ENCODE measurements at regions not wholly inside any gene's neighbourhood (a gene's known extent, or its start where the extent isn't known, plus 50 kb on each side); places are given as distances from the start of the nearest gene placed in this dataset.

GRCh38 chrX:124836786-124837185 is 482.9 kb upstream of the TEX13C start:
- Histone ChIP-seq H3K27ac (ENCODE audit: low read length) (no peak overlapping the region), H3F3A (ENCODE audit: low read length, unreplicated experiment) (no peaks in the 10 kb centered on the region), H3K79me2 (ENCODE audit: low read length) (no peaks in the 10 kb centered on the region), H3K9ac (ENCODE audit: low read length) (no peak overlapping the region), H3K4me1 (ENCODE audit: insufficient read depth, low read length) (no peaks in the 10 kb centered on the region), H3K4me3 (ENCODE audit: low read length) (no peak overlapping the region), H2AFZ (ENCODE audit: low read length) (no peak overlapping the region), H3K9me2 (replicated peaks; ENCODE audit: low read length) (no peaks in the 10 kb centered on the region), H3K4me2 (ENCODE audit: low read length) (no peak overlapping the region), H3K9me3 (ENCODE audit: low read length) (no peaks in the 10 kb centered on the region), H3K36me3 (ENCODE audit: low read depth, low read length) (no peaks in the 10 kb centered on the region), H3K27me3 (ENCODE audit: low read length) (no peaks in the 10 kb centered on the region), H4K20me1 (ENCODE audit: low read length) (no peaks in the 10 kb centered on the region)
- no peak for TF ChIP-seq EZH2phosphoT487 (IDR thresholded peaks at IDR 0.05; ENCODE audit: borderline replicate concordance, low read length)
- POLR2A ChIA-PET (ENCODE audit: unreplicated experiment), result no interaction called here
- BruUV-seq (replicated peaks), result no TSS peak
- ATAC-seq (no peak), DNase-seq (no peak)
- intact Hi-C loops (cut with micrococcal nuclease), result no loop called here
- CTCF ChIA-PET, result no interaction called here

GRCh38 chrX:124842205-124842604 is 477.5 kb upstream of the TEX13C start:
- H3K9me3 ChIP-seq (ENCODE audit: low read length), result no peaks in the 10 kb centered on the region

GRCh38 chrX:124860736-124861135 is 458.9 kb upstream of the TEX13C start:
- no peak overlapping the region for H3K27ac ChIP-seq (ENCODE audit: low read length)
- no peak overlapping the region for H2AFZ ChIP-seq (ENCODE audit: low read length)
- ChIA-PET POLR2A (ENCODE audit: unreplicated experiment) (no interaction called here), CTCF (no interaction called here)
- DNase-seq, result no peak
- H3K4me2 ChIP-seq (ENCODE audit: low read length), result no peak overlapping the region
- H4K20me1 ChIP-seq (ENCODE audit: low read length), result no peaks in the 10 kb centered on the region
- no peak overlapping the region for H3K4me3 ChIP-seq (ENCODE audit: low read length)
- H3K4me1 ChIP-seq (ENCODE audit: insufficient read depth, low read length), result no peaks in the 10 kb centered on the region
- H3K9me3 ChIP-seq (ENCODE audit: low read length), result no peaks in the 10 kb centered on the region
- H3K79me2 ChIP-seq (ENCODE audit: low read length), result no peaks in the 10 kb centered on the region
- H3K9ac ChIP-seq (ENCODE audit: low read length), result no peak overlapping the region
- no peak for TF ChIP-seq EZH2phosphoT487 (IDR thresholded peaks at IDR 0.05; ENCODE audit: borderline replicate concordance, low read length)
- no peak for ATAC-seq
- no peaks in the 10 kb centered on the region for H3K27me3 ChIP-seq (ENCODE audit: low read length)
- BruUV-seq (replicated peaks), result no TSS peak
- H3K9me2 ChIP-seq (replicated peaks; ENCODE audit: low read length), result no peaks in the 10 kb centered on the region
- no peaks in the 10 kb centered on the region for H3K36me3 ChIP-seq (ENCODE audit: low read depth, low read length)
- no peaks in the 10 kb centered on the region for H3F3A ChIP-seq (ENCODE audit: low read length, unreplicated experiment)
- intact Hi-C loops (cut with micrococcal nuclease), result no loop called here

More at GRCh38 chrX:124842205-124842604, 477.5 kb upstream of the TEX13C start:
- DNase-seq (no peak), ATAC-seq (no peak)
- Histone ChIP-seq H2AFZ (ENCODE audit: low read length) (no peak overlapping the region), H3K27me3 (ENCODE audit: low read length) (no peaks in the 10 kb centered on the region), H3K4me1 (ENCODE audit: insufficient read depth, low read length) (no peaks in the 10 kb centered on the region), H3K4me3 (ENCODE audit: low read length) (no peak overlapping the region), H3K27ac (ENCODE audit: low read length) (no peak overlapping the region), H3K36me3 (ENCODE audit: low read depth, low read length) (no peaks in the 10 kb centered on the region), H3K4me2 (ENCODE audit: low read length) (no peak overlapping the region), H3K9ac (ENCODE audit: low read length) (no peak overlapping the region), H3K9me2 (replicated peaks; ENCODE audit: low read length) (no peaks in the 10 kb centered on the region), H4K20me1 (ENCODE audit: low read length) (no peaks in the 10 kb centered on the region), H3F3A (ENCODE audit: low read length, unreplicated experiment) (no peaks in the 10 kb centered on the region), H3K79me2 (ENCODE audit: low read length) (no peaks in the 10 kb centered on the region)
- no TSS peak for BruUV-seq (replicated peaks)
- intact Hi-C loops (cut with micrococcal nuclease), result no loop called here
- TF ChIP-seq EZH2phosphoT487 (IDR thresholded peaks at IDR 0.05; ENCODE audit: borderline replicate concordance, low read length), result no peak
- no peak for TF ChIP-seq EZH2 (IDR thresholded peaks at IDR 0.05; ENCODE audit: low read length, unreplicated experiment)
- TF ChIP-seq CTCF (conservative IDR thresholded peaks at IDR 0.05; ENCODE audit: low read depth, low read length), result no peak
- POLR2A ChIA-PET (ENCODE audit: unreplicated experiment), result no interaction called here
- CTCF ChIA-PET, result no interaction called here

GRCh38 chrX:124862301-124862700 is 457.4 kb upstream of the TEX13C start:
- CTCF ChIA-PET, result no interaction called here

More at GRCh38 chrX:124862301-124862700, 457.4 kb upstream of the TEX13C start:
- Histone ChIP-seq H3K4me3 (ENCODE audit: low read length) (no peak overlapping the region), H3K79me2 (ENCODE audit: low read length) (no peaks in the 10 kb centered on the region), H4K20me1 (ENCODE audit: low read length) (no peaks in the 10 kb centered on the region), H2AFZ (ENCODE audit: low read length) (no peak overlapping the region), H3K9me2 (replicated peaks; ENCODE audit: low read length) (no peaks in the 10 kb centered on the region), H3K4me1 (ENCODE audit: insufficient read depth, low read length) (no peaks in the 10 kb centered on the region), H3K27me3 (ENCODE audit: low read length) (no peaks in the 10 kb centered on the region), H3K27ac (ENCODE audit: low read length) (no peak overlapping the region), H3K4me2 (ENCODE audit: low read length) (no peak overlapping the region), H3K36me3 (ENCODE audit: low read depth, low read length) (no peaks in the 10 kb centered on the region), H3K9me3 (ENCODE audit: low read length) (no peaks in the 10 kb centered on the region), H3F3A (ENCODE audit: low read length, unreplicated experiment) (no peaks in the 10 kb centered on the region), H3K9ac (ENCODE audit: low read length) (no peak overlapping the region)
- intact Hi-C loops (cut with micrococcal nuclease), result no loop called here
- ATAC-seq (no peak), DNase-seq (no peak)
- POLR2A ChIA-PET (ENCODE audit: unreplicated experiment), result no interaction called here
- BruUV-seq (replicated peaks), result no TSS peak
- no peak for TF ChIP-seq CTCF (conservative IDR thresholded peaks at IDR 0.05; ENCODE audit: low read depth, low read length)
- no peak for TF ChIP-seq EZH2phosphoT487 (IDR thresholded peaks at IDR 0.05; ENCODE audit: borderline replicate concordance, low read length)
- TF ChIP-seq EZH2 (IDR thresholded peaks at IDR 0.05; ENCODE audit: low read length, unreplicated experiment), result no peak

Measured in PC-3 (cell line).